Neural cell (in vitro differentiated cells): ENCODE measurements at regions not wholly inside any gene's neighbourhood (a gene's known extent, or its start where the extent isn't known, plus 50 kb on each side); places are given as distances from the start of the nearest gene placed in this dataset.

Experiments used
- EP300 ChIP-seq: fragments of 450-650 bp; conservative IDR thresholded peaks from 2 replicates; pipeline ENCODE4 v1.6.1; 2014; ENCODE audit warnings: antibody characterized with exemption, mild to moderate bottlenecking, moderate library complexity; ENCODE audit not compliant: poor library complexity, severe bottlenecking
- EZH2 ChIP-seq: fragments of 200-600, 300-800 bp; shearing (Covaris generic), sonication (generic); IDR thresholded peaks from 2 replicates; pipeline ENCODE4 v1.6.1; 2014; ENCODE audit warnings: antibody characterized with exemption, low read length, borderline replicate concordance, mild to moderate bottlenecking; ENCODE audit not compliant: insufficient read depth, poor library complexity, severe bottlenecking
- POLR2AphosphoS5 ChIP-seq: IDR thresholded peaks from 2 replicates; pipeline ENCODE4 v1.6.1; 2012
- RAD21 ChIP-seq: fragments of 450-650 bp; conservative IDR thresholded peaks from 2 replicates; pipeline ENCODE4 v1.6.1; 2014; ENCODE audit warnings: antibody characterized with exemption, mild to moderate bottlenecking, moderate library complexity
- TF ChIP-seq, protein P1 (sequence below): fragments of 450-650 bp; IDR thresholded peaks from 2 replicates; pipeline ENCODE4 v1.5.1; 2014; ENCODE audit warnings: antibody characterized with exemption, mild to moderate bottlenecking, moderate library complexity; ENCODE audit not compliant: poor library complexity, severe bottlenecking

DNA sequence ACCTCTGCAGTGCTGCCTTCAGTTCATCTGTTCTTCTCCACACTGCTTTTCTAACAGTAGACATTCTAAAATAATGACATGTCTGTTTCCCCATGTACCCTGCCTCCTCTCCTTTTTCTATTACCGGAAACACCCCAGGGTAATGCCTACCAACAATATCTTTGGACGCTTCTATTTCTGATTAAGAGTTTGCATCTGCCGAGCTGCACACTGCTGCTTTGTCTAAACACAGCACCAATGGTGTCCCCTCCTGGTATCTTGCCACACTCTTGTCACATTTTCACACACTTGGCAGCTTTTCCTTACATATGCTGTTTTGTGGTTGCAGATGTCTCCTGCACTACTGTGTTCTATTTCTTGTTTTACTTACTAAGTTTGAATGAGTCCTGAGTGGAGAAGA, 288.8 kb downstream of the GRIA2 start:
- TF ChIP-seq, protein P1, sequence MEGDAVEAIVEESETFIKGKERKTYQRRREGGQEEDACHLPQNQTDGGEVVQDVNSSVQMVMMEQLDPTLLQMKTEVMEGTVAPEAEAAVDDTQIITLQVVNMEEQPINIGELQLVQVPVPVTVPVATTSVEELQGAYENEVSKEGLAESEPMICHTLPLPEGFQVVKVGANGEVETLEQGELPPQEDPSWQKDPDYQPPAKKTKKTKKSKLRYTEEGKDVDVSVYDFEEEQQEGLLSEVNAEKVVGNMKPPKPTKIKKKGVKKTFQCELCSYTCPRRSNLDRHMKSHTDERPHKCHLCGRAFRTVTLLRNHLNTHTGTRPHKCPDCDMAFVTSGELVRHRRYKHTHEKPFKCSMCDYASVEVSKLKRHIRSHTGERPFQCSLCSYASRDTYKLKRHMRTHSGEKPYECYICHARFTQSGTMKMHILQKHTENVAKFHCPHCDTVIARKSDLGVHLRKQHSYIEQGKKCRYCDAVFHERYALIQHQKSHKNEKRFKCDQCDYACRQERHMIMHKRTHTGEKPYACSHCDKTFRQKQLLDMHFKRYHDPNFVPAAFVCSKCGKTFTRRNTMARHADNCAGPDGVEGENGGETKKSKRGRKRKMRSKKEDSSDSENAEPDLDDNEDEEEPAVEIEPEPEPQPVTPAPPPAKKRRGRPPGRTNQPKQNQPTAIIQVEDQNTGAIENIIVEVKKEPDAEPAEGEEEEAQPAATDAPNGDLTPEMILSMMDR: no peak
- TF ChIP-seq RAD21 (no peak), POLR2AphosphoS5 (no peak), EP300 (no peak), EZH2 (no peak)
